Astrocyte of the cerebellum (primary cell): ENCODE measurements at regions not wholly inside any gene's neighbourhood (a gene's known extent, or its start where the extent isn't known, plus 50 kb on each side); places are given as distances from the start of the nearest gene placed in this dataset.
"Not testable (repeated sequence)": the region's sequence is repeated elsewhere in the genome, so short reads cannot be mapped to it uniquely, and the experiment has no call there.

ENCODE experiments used
- DNase-seq: peaks from one replicate; pipeline ENCODE4 v3.0.0-alpha.2; 2011; ENCODE audit warnings: low read depth
- H3K4me3 ChIP-seq: 2 replicates; pipeline ENCODE4 v1.5.1; 2011; ENCODE audit warnings: mild to moderate bottlenecking, low read depth, low read length, moderate library complexity
- in situ Hi-C: cut with HindIII; loops from 2 replicates; pipeline ENCODE4 v1.10.0; 2017; ENCODE audit warnings: low sequenced_read_pairs
- TF ChIP-seq, protein P1 (sequence below): IDR thresholded peaks from 2 replicates; pipeline ENCODE4 v1.5.1; 2012; ENCODE audit warnings: low read length, low read depth, moderate library complexity, mild to moderate bottlenecking; ENCODE audit errors: missing control alignments

DNA sequence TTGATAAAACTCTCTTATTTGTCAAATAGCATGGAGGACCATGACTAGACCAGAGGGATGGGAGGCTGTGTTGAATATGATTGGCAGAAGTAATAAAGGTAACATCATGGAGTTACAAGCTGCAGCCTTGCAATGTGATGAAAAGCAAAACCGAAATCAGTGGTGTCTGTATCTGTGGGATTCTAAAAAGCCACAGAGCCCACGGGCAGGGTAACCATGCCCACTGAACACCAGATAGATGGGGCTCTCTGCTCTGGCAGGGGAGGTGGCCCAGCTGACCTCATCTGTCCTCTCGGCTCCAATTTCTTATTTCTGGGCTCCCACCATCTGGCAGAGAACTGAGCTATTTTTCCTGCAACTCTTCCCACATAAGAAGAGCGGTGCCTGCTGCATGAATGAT lies 1072.2 kb downstream of the GATA3 start:
- TF ChIP-seq, protein P1, sequence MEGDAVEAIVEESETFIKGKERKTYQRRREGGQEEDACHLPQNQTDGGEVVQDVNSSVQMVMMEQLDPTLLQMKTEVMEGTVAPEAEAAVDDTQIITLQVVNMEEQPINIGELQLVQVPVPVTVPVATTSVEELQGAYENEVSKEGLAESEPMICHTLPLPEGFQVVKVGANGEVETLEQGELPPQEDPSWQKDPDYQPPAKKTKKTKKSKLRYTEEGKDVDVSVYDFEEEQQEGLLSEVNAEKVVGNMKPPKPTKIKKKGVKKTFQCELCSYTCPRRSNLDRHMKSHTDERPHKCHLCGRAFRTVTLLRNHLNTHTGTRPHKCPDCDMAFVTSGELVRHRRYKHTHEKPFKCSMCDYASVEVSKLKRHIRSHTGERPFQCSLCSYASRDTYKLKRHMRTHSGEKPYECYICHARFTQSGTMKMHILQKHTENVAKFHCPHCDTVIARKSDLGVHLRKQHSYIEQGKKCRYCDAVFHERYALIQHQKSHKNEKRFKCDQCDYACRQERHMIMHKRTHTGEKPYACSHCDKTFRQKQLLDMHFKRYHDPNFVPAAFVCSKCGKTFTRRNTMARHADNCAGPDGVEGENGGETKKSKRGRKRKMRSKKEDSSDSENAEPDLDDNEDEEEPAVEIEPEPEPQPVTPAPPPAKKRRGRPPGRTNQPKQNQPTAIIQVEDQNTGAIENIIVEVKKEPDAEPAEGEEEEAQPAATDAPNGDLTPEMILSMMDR = no peak
- in situ Hi-C loops = no loop called here
- no peak overlapping the region for H3K4me3 ChIP-seq
- no peak for DNase-seq

DNA sequence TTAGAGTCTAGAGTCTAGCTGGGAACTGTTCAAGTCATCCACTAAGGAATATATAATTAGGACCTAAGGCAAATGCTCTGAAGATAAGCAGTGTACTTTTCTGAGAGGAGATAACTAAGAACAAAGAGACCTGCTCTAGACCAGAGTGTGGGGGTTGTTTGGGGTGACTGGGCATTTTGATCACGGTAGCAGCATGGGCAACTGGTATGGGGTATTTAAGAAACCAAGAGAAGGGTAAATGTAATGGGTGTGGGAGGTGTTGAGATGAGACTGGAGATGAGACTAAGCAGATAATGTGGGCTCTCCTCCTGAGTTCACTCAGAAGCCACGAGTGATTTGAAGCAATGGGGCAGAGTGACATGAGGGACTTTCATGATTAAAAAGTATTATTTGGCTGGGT lies 1082.9 kb downstream of the GATA3 start:
- in situ Hi-C loops = no loop called here

DNA sequence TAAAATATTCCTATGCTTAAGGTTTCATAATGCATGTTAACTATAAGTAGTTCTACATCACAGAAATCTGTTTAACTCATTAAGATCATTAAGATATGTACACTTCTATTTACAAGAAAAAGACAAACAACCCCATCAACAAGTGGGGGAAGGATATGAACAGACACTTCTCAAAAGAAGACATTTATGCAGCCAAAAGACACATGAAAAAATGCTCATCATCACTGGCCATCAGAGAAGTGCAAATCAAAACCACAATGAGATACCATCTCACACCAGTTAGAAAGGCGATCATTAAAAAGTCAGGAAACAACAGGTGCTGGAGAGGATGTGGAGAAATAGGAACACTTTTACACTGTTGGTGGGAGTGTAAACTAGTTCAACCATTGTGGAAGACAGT lies 1084.3 kb downstream of the GATA3 start:
- H3K4me3 ChIP-seq, in situ Hi-C loops, DNase-seq: not testable (repeated sequence)

More for the DNA sequence above, 1082.9 kb downstream of the GATA3 start:
- TF ChIP-seq, protein P1 = no peak
- DNase-seq = no peak
- H3K4me3 ChIP-seq = no peak overlapping the region

DNA sequence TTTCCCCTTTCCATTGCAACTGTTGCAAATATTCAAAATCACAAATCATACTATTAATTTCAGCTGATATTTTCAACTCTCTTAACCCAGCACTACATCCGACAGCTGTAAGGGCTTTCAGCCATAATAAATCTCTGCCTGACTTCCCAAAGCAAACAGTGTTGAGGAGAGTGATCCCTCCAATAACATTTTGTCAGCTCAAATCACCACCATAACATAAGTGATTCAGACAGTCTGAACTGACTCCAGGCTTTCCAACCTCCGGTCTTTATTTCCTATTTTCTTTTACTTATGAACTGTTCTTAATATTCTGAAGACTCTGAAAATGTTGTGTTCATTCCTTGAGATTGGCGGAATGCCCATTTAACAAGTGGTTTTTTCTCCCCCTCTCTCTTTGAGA lies 1085.9 kb downstream of the GATA3 start:
- in situ Hi-C loops = no loop called here
- no peak for DNase-seq
- H3K4me3 ChIP-seq = no peak overlapping the region
- TF ChIP-seq, protein P1 = no peak

DNA sequence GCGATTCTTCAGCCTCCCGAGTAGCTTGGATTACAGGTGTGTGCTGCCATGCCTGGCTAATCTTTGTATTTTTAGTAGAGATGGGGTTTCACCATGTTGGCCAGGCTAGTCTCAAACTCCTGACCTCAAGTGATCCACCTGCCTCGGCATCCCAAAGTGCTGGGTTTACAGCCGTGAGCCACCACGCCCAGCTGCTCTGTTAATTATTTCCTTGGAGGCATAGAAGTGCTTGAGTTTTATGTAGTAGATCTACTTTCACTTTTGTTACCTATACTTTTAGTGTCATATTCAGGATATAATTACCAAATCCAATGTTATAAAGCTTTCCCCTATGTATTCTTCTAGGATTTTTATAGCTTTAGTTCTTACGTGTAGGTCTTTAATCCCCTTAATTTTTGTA lies 1093.0 kb downstream of the GATA3 start:
- no peak overlapping the region for H3K4me3 ChIP-seq
- DNase-seq = no peak
- TF ChIP-seq, protein P1 = no peak
- in situ Hi-C loops = no loop called here

DNA sequence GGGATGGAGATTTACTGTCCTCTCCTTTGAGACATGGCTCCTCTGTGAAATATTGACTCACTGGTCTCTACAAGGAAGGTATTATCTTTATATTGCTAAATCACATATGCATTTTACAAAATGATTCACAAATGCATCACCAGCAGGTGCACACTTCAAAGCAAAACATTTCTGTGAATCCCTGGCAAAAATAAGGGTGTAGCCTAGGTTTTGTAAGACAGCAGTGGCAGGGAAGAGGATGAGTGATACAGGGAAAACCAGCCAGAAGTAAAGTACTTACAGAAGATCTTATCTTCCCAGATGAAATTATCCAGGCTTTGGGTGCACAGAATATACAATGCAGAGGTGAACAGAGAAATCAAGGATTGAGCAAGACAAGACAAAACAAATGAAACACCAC lies 1094.6 kb downstream of the GATA3 start:
- H3K4me3 ChIP-seq = no peak overlapping the region
- no peak for DNase-seq
- in situ Hi-C loops = no loop called here
- TF ChIP-seq, protein P1 = no peak

DNA sequence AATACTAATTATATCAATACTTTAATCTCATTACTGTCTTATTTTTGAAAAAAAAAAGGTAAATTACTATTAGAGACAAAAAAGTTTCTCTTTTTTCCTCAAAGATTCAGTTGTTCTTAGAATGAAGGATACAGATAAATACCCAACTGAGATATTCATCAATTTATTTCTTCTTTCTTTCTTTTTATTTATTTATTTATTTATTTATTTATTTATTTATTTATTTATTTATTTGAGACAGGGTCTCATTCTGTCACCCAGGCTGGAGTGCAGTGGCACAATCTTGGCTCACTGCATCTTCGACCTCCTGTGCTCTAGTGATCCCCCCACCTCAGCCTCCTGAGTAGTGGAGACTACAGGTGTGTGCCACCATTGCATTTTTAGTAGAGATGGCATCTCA lies 1098.6 kb downstream of the GATA3 start:
- DNase-seq, in situ Hi-C loops, H3K4me3 ChIP-seq: not testable (repeated sequence)

DNA sequence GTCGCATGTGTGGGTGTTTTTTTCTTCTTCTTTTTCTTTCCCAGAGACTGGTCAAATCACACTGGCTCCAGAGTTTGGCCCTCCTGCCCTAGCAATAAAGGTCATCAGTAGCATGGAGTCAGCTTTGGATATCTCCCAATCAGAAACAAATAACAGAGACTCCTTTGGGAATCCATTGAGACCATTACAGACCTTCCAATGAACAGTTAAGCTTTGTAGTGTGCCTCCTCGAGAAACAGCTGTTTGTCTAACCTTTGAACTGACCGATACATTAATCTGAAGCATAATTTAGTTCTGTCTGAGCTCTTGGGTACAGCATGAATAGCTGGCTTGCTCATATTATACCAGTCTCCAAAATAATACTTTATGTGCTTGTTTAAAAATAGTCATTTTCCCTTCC lies 1103.2 kb downstream of the GATA3 start:
- H3K4me3 ChIP-seq = no peak overlapping the region
- no peak for DNase-seq
- in situ Hi-C loops = no loop called here
- TF ChIP-seq, protein P1 = no peak
